ENCODE measurements at regions not wholly inside any gene's neighbourhood (a gene's known extent, or its start where the extent isn't known, plus 50 kb on each side); places are given as distances from the start of the nearest gene placed in this dataset.

DNA sequence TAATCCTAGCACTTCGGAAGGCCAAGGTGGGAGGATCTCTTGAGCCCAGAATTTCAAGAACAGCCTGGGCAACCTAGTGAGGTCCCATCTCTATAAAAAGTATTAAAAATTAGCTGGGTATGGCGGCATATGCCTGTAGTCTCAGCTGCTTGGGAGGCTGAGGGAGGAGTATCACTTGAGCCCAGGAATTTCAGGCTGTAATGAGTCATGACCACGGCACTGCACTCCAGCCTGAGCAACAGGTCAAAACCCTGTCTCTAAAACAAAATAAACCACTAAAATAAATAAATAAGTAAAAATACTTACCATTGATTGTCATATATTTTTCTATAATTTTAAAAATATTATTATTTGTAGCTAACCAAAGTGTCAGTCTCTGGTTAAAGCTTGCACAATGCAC lies 315.6 kb upstream of the SMIM31 start:
- H3K36me3 ChIP-seq (ENCODE audit: control insufficient read depth in 4 of 4, insufficient read depth in 3 of 4, low read depth in 1 of 4, low read length in 3 of 4), result no peaks in the 10 kb centered on the region
- 54% methylated on average over 3 of the region's 3 CpGs for WGBS

More for the DNA sequence above, 315.6 kb upstream of the SMIM31 start:
- H3K27ac ChIP-seq (ENCODE audit: low read depth in 1 of 2, low read length in 2 of 2), result no peak overlapping the region
- no peak overlapping the region for H3K9ac ChIP-seq (ENCODE audit: low read depth in 1 of 2, low read length in 2 of 2)
- no peaks in the 10 kb centered on the region for H3K27me3 ChIP-seq (ENCODE audit: control insufficient read depth in 4 of 4, insufficient read depth in 4 of 4, low read length in 3 of 4)
- no peaks in the 10 kb centered on the region for H3K4me1 ChIP-seq (ENCODE audit: control insufficient read depth in 4 of 4, insufficient read depth in 4 of 4, low read length in 3 of 4)
- H3K9me3 ChIP-seq (ENCODE audit: control insufficient read depth in 4 of 4, low read length in 3 of 4), result no peaks in the 10 kb centered on the region
- DNase-seq (ENCODE audit: low spot score), result no peak
- TF ChIP-seq, protein P1, sequence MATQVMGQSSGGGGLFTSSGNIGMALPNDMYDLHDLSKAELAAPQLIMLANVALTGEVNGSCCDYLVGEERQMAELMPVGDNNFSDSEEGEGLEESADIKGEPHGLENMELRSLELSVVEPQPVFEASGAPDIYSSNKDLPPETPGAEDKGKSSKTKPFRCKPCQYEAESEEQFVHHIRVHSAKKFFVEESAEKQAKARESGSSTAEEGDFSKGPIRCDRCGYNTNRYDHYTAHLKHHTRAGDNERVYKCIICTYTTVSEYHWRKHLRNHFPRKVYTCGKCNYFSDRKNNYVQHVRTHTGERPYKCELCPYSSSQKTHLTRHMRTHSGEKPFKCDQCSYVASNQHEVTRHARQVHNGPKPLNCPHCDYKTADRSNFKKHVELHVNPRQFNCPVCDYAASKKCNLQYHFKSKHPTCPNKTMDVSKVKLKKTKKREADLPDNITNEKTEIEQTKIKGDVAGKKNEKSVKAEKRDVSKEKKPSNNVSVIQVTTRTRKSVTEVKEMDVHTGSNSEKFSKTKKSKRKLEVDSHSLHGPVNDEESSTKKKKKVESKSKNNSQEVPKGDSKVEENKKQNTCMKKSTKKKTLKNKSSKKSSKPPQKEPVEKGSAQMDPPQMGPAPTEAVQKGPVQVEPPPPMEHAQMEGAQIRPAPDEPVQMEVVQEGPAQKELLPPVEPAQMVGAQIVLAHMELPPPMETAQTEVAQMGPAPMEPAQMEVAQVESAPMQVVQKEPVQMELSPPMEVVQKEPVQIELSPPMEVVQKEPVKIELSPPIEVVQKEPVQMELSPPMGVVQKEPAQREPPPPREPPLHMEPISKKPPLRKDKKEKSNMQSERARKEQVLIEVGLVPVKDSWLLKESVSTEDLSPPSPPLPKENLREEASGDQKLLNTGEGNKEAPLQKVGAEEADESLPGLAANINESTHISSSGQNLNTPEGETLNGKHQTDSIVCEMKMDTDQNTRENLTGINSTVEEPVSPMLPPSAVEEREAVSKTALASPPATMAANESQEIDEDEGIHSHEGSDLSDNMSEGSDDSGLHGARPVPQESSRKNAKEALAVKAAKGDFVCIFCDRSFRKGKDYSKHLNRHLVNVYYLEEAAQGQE (IDR thresholded peaks at IDR 0.05), result no peak
- no peak for TF ChIP-seq FOXA2 (IDR thresholded peaks at IDR 0.05)
- no peak for TF ChIP-seq ZBTB33 (IDR thresholded peaks at IDR 0.05)
- no peak for TF ChIP-seq MAX (IDR thresholded peaks at IDR 0.05)
- no peak for TF ChIP-seq RAD21 (IDR thresholded peaks at IDR 0.05)
- no peak for TF ChIP-seq JUND (IDR thresholded peaks at IDR 0.05)
- TF ChIP-seq HNF4A (conservative IDR thresholded peaks at IDR 0.05), result no peak
- TF ChIP-seq RXRA (IDR thresholded peaks at IDR 0.05), result no peak
- no peak for TF ChIP-seq SP1 (IDR thresholded peaks at IDR 0.05)
- TF ChIP-seq GABPA (IDR thresholded peaks at IDR 0.05 in 1 of 2, conservative IDR thresholded peaks at IDR 0.05 in 1 of 2), result no peak
- no peak for TF ChIP-seq NR2F2 (IDR thresholded peaks at IDR 0.05)
- TF ChIP-seq, protein P2, sequence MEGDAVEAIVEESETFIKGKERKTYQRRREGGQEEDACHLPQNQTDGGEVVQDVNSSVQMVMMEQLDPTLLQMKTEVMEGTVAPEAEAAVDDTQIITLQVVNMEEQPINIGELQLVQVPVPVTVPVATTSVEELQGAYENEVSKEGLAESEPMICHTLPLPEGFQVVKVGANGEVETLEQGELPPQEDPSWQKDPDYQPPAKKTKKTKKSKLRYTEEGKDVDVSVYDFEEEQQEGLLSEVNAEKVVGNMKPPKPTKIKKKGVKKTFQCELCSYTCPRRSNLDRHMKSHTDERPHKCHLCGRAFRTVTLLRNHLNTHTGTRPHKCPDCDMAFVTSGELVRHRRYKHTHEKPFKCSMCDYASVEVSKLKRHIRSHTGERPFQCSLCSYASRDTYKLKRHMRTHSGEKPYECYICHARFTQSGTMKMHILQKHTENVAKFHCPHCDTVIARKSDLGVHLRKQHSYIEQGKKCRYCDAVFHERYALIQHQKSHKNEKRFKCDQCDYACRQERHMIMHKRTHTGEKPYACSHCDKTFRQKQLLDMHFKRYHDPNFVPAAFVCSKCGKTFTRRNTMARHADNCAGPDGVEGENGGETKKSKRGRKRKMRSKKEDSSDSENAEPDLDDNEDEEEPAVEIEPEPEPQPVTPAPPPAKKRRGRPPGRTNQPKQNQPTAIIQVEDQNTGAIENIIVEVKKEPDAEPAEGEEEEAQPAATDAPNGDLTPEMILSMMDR (IDR thresholded peaks at IDR 0.05; ENCODE audit: low read depth, low read length, missing input control), result no peak
- no peak for TF ChIP-seq YY1 (IDR thresholded peaks at IDR 0.05)
- TF ChIP-seq TAF1 (conservative IDR thresholded peaks at IDR 0.05), result no peak
- no peak for TF ChIP-seq EGR1 (IDR thresholded peaks at IDR 0.05; ENCODE audit: low read depth in 2 of 2)
- TF ChIP-seq, protein P3, sequence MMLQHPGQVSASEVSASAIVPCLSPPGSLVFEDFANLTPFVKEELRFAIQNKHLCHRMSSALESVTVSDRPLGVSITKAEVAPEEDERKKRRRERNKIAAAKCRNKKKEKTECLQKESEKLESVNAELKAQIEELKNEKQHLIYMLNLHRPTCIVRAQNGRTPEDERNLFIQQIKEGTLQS (IDR thresholded peaks at IDR 0.05), result no peak
- H3K4me3 ChIP-seq (ENCODE audit: low read depth in 1 of 3, low read length in 3 of 3), result no peak overlapping the region

All from liver (tissue), 8 donors.